Dermis blood vessel endothelial cell (primary cell): ENCODE measurements at regions not wholly inside any gene's neighbourhood (a gene's known extent, or its start where the extent isn't known, plus 50 kb on each side); places are given as distances from the start of the nearest gene placed in this dataset.
"Not testable (repeated sequence)": the region's sequence is repeated elsewhere in the genome, so short reads cannot be mapped to it uniquely, and the experiment has no call there.

ENCODE experiments used
- DNase-seq: peaks from one replicate; pipeline ENCODE4 v3.0.0; 2010

DNA sequence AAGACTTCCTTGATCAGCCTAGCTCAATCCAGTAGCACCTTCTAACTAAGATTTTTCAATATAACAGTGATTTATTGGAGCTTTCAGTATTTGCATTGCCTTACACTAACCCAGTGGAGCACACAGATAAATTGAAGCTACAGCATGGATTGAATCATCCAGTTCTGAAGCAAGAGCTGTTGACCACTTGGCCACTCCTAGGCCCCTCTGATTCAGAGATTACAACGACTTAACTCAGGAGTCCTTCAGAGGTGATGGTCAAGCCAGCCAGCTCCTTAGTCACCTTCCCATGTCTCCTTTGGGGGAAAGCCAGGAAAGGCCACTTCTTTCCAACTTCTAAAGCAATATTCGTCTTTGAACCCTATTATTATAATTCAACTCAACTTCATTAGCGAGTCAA lies 151.8 kb downstream of the TENT5C start:
- DNase-seq: no peak

DNA sequence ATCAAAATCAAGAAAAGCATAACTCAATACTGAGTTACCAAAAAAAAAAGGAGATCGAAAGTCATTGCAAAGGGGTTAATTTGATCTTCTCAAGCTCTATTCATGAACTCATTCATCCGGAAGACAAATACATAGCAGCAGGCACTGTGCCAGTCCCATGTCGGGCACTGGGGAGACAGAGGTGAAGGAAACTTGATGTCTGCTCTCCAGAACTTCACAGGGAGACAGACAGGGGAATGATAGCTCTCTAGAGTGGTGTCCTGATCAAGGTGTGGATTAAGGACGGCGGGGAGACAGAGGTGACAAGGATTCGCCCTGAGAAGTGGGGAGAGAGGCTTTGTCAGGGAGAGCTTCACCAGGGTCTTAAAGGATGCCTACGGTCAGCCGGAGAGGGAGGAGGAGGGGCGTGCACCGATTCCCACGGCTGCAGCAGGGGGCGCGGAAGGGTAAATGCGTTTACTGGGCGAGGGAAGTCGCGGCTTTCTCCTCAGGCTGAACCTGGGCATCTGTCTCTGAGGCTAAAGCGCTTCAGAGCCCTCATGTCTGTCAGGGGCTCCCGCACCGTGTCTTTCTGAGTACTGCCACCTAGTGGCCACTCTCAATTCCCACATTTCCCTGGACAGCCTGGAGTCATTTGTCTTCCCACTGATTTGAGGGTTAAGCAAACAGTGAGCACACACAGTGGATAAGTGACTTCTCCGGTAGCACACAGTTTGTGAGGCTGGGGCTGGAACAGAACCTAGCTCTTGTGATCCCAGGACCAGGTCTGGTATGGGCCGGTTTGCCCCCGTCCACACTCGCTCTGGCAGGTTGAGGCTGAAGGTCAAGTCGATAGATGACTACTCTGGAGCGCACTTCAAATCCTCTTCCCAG lies 152.8 kb downstream of the TENT5C start:
- peak; percentile 91 for DNase-seq

DNA sequence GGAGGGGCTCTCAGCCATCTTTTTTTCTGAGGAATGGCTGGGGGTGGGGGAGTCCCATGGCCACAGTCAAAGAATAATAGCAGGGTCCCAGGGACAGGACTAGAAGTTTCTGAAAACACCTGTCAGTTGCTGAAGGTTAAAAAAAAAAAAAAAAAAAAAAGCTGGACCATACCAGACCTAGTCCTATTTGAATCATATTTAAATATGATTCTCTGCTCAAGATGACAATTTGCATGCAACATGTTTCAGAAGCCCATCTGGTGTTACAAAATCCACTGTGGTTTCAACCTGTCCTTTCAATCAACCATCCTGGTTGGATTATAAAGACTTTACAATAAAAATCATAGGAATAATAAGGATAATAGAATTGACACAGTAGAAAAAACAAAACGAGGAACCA lies 153.7 kb downstream of the TENT5C start:
- no peak for DNase-seq

DNA sequence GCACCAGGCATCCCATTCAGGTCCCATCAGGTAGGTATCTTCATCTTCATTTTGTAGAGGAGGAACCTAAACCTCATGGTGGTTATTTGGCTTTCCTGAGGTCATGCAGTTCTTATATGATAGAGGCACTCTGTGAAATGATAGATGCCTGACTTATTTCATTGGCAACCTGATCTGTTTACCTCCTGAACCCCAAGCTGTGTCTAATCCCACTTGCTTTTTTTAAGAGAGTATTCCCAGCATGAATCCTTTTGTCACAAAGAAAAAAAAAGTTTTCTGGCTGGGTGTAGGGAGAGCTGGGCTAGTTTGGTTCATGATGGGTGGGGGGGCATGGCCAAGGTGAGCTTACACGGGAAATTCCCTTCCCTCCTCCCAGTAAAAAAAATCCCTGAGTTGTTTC lies 154.2 kb downstream of the TENT5C start:
- DNase-seq: no peak

DNA sequence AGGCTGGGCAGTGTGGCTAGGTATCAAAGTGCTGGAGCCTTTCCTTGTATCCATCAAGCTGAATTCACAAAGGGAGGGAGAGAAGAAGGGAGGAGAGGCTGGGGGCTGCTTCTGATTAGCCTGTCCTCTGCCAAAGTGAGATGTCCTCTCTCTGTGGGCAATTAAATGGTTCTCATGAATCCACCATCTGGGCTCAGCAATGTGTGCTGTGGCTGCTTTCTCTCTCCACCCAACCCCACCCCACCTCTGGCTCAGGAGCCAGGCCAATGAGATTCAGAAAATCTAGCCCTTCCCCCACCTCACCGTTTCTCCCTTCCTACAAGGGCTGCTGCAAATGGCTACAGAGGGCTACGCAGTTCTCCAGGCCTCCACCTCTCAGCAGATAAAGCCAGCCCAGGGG lies 154.6 kb downstream of the TENT5C start:
- DNase-seq: no peak

DNA sequence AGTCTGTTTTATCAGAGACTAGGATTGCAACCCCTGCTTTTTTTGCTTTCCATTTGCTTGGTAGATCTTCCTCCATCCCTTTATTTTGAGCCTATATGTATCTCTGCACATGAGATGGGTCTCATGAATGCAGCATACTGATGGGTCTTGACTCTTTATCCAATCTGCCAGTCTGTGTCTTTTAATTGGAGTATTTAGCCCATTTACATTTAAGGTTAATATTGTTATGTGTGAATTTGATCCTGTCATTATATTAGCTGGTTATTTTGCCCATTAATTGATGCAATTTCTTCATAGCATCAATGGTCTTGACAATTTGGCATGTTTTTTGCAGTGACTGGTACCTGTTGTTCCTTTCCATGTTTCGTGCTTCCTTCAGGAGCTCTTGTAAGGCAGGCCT lies 161.7 kb downstream of the GDAP2 start:
- DNase-seq: not testable (repeated sequence)

DNA sequence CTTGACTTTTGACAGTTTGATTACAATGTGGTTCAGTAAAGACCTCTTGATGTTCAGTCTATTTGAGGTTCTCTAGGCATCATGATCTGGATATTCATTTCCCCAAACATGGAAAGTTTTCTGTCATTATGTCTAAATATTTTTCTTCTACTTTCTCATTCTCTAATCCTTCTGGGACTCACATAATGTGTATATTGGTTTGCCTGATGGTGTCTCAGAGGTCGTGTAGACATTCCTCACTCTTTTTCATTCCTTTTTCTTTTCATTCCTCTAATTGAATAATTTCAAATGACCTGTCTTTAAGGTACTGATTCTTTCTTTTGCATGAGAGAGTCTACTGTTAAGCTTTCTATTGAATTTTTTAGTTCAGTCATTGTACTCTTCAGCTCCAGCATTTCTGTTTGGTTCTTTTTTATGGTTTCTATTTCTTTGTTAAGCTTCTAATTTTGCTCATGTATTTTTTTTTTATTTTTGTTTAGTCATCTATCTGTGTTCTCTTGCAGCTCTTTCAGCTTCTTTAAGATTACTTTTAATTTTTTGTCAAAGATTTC lies 158.4 kb downstream of the GDAP2 start:
- no peak for DNase-seq

DNA sequence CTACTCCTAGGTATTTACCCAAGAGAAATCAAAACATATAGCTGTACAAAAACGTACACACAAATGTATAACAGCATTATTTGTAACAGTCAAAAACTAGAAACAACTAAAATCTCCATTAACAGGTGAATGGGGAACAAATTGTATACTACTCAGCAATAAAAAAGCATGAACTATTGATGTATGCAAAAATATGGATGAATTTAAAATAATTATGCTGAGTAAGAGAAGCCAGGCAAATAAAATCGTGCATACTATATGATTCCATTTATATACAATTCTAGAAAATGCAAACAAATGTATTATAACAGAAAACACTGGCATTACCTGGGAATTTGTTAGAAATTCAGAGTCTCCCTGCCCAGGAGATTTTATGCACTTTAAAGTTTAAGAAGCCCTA lies 150.1 kb downstream of the GDAP2 start:
- DNase-seq: no peak

DNA sequence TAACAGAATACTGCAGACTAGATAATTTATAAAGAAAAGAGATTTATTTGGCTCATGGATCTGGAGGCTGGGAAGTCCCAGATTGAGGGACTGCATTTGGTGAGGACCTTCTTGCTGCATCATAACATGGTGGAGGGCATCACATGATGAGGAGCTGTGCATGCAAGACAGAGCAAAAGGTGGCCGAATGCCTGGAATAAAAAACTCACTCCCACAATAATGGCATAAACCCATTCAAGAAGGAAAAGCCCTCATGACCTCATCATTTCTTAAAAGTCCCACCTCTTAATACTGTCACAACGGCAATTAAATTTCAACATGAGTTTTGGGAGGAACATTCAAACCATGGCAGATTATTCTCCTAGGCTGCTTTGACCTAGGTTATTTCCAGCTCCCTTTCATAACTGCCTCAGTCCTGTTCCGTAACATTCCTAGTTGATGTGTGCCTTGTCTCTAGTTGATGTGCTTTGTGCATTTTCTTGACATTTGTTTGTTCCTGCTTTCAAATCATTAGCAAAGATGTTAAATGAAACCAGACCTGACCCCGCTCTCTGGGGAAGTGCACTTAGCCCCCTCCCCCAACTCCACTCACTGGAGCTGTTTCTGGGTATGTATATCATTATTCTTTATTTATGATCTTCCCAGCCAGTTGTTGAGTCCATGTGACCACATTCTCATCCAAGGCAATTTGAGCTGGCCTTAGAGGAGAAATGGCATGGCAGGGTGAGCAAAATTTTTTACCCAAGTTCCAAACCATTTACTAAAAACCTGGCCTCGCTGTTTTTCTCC lies 148.5 kb downstream of the GDAP2 start:
- DNase-seq: no peak

DNA sequence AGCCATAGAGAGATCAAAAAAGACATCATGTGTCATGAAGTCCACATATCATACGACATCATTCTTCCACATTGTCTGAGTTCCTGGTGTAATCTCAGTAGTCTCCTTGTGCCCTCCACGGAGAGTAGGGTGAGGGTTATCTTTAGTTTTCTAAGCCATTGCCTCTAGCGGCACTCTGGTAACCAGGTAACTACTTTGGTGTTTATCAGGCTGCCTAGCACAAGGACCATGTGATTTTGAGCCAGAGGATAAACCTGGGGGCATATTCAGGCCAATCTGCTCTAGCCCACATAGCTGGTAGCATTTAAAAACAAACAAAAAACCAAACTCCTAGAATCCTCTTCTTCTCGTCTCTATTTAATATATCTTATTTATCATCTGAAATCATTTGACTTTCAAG lies 147.4 kb downstream of the GDAP2 start:
- no peak for DNase-seq

DNA sequence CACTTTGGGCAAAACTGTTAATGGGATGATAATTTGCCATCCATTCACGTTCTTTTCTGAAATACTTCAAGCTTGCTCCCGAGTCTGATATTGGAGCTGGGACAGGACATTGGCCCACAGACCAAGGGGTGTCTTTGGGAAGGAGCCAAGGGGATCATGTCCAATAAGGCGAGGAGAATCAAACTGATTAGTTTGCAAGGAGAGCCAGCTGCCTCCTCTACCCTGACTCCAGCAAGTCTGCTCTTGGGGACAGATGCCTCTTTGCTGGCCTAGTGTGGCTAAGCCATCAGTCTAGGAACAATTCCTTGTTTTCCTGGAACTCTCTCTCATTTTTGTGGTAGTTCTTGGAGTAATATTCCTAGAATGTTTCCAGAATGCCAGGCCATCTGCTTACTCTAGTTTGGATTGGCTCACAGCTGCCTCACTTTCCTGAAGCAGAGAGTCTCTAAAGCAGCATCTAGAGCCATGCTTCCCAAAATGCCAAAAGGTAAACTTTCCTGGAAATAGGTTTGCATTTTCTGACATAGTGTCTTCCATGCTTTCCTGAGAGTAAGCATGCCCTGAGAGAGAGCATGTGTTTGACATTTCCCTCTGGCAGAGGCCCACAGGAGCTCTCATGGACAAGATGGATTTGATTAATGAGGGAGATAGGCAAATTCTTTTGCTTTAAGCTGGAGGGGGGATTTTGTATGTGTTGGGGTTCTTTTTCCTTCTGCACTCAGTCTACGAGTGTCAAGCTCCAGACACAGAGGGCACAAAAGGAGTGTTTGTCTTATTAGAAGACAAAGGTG lies 145.6 kb downstream of the GDAP2 start:
- DNase-seq: no peak

DNA sequence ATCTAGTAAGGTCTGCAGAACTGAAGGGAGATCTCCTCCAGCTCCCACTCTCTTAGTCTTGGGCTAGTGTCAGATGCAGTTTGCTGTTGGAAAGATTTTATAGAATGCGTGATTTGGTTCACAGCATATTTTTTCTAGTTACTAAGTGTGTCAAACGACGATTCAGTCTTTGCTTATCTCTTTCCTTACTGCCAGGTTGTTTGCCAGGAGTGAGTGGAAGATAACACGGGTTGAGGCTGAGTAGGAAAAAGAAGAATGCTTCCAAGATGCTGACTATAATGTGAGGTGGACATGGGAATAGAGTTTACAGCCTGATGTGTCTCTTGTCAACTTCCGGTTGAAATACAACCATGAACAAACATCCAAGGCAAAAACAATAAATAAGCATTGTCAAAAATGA lies 141.4 kb downstream of the GDAP2 start:
- DNase-seq: no peak

DNA sequence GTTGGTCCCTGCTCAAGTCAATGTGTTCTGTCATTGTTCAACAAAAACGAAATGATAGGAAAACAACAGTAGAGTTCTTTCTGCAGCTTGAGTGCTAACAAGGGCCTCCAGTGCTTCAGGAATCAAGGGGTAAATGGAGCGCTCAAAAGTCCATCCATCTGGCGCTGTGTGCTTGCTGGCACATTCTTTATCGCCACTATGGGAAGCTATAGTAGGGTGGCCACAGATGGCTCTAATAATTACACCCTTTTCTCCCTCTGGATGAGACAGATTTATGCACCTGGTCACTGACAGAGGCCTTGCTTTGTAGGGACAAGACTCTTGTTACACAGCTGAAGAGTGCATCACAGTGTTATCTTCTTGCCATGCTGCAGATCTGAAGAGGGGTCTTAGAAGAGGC lies 136.0 kb downstream of the GDAP2 start:
- DNase-seq: no peak

DNA sequence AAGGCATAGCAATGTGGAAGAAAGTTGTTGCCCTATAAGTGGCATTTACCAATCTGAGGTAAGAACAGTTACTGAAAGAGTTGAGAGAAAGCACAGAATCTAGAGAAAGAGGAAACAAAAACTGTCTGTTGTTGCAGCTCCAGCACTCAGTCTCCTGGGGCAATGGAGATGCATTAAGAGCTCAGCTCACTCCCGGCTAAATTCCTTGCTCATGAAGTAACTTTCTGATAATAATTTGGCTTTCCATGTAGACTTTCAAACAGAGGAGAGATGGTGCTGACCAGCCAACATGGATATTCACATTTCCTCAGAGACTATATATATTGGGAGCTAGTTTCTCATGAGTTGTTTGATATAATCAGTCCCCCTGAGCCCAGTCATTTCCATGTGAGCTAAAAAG lies 135.3 kb downstream of the GDAP2 start:
- no peak for DNase-seq

DNA sequence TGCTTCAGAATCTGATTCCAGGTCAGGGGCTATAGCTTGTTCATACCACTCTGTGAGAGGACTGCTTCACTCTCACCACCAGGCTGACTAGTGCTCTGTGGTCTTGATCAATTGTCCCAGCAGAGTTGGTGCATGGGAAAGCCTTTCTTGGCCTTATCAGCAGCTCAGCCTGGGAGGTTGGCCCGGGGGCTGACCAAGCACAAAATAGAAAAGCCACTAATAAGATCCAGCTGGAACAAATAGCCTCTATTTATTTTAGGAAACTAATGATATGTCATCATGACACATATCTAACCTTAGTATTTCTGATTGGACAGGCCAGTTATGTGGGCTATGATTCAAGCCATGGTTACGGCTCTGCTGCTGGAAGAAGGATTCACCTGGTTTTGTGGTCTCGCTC lies 134.2 kb downstream of the GDAP2 start:
- DNase-seq: no peak

DNA sequence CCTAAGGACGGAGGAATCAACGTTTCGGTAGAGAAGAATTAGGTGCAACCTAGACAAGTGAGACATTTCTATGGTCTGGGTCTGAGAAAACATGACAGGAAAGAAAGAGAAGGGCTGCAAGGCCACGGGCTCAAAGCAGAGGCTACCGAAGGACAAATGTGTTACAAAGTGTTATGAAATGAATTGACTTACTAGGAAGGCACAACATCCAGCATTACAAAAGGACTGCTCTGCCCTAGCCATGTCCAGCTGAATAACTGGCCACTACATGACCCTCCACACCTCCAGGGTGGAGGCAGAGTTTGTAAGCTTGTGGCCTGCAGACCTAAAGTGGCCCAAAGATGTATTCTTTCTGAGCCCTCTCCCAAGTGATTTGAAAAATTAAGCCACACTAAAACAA lies 133.6 kb downstream of the GDAP2 start:
- no peak for DNase-seq

DNA sequence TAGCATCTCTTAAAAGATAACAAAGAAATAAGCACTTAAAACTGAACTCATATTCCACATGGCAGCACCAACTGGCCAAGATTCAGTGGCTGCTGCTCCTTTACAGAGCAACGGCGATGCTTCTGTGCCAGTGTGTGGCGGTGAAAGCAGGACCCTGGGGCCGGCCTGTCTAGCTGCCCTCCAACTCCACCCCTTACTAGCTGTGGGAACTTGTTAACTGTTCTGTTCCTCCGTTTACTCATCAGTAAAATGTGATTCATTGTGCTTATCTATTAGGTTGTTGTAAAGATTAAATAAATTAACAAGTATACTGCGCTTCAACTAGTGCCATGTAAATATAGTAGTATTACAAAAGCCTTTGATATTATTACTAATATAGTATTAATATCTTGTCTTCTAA lies 133.2 kb downstream of the GDAP2 start:
- no peak for DNase-seq

DNA sequence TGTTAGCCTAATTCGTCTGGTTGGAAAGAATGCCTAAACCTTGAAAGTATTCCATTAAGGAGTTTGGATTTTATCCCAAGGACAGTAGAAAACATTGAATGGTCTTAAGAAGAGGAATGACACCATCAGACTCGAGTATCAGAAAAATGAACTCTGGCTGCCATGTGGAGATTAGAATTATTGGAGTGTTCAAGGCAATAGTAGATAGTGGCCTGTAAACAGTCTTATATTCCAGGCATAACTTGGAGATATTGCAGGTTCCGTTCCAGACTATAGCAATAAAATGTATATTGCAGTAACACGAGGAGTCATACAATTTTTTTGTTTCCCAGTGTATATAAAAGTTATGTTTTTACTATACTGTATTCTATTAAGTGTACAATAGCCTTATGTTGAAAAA lies 130.9 kb downstream of the GDAP2 start:
- DNase-seq: no peak

DNA sequence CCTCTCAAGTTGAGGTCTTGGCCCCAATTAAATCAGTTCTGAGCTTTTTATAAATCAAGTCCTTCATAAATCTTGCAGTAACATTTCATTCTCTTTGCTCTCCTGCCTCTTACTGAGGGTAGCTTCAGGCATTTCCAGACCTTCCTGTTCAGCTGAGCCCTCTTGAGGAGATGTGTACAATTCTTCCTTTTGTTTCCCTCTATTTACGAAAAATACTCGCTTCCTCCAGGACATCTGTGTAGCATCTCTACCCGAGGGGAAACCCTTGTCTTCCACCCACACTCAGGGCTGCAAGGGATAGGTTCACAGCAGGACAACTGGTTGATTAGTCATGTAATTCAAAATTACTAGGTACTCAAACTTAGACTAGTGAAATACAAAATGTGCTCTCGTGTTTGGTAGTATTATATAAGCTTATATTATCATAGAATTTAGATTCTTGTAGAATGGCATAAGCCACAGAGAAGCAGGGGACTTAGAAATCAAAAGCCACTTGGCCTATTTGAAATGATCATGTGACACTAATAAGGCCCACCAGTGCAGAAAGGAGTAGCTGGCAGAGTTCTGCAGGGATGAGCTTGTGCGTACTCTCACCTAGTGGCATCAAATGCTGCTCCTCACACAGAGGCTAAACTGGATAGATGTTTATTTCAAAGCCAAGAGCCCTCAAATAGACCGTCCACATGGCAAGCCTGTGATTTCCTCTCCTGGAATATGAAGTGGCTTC lies 126.7 kb downstream of the GDAP2 start:
- DNase-seq: no peak

DNA sequence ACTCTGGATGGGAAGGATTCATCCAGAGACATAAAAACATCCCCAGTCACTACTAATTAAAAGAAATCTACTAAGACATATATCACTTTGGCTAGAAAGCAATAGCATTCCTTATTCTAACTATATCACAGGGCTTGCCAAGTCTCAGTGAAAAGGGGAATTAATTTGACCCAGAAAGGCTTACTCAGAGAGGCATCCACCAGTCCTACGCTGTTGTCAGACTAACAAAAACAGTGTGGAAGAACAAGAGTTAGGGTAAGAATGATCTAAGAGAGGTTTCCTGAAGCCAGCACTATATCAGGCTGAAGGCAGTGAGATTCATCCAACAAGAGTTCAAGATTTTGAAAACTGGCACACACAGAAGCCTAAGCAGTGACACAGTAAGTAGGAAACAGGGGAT lies 126.1 kb downstream of the GDAP2 start:
- DNase-seq: no peak

DNA sequence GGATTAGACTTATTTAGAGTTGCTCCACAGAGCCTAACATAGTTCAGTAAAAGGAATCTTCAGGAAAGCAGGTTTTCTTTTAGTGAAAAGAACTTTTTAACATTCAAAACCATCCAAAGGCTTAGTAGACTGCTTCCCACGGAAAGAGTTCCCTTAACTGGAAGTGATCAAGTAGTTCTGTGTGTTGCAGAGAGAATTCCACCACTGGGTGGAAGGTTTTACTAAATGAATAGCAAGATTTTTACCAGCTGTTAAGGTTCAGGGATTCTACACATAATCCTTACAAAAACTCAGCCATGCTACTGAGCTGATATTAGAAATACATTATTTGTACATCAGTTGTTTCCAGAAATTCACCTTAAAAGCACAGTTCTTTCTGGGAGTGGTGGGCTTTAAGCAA lies 119.7 kb downstream of the GDAP2 start:
- no peak for DNase-seq

DNA sequence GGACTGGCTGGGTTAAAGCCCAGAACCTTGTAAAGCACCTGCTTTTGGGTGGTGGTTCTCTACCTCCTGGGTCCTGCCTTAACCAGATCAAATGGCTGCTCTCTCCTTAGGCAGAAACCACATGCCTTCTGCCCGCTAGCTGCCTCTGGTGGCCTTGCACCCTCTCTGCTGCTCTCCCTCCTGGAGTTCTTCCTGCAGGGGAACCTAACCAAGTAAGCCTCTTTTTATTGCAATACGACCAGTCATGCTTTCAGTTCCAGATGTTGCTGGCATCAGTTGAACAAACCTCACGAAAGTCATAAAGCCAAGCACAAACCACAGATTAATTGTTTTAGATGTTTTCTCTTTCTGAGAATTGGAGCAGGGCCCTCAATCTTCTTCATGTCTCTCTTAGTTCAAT lies 118.9 kb downstream of the GDAP2 start:
- DNase-seq: no peak
